ENCODE measurements at regions not wholly inside any gene's neighbourhood (a gene's known extent, or its start where the extent isn't known, plus 50 kb on each side); places are given as distances from the start of the nearest gene placed in this dataset.

GRCh38 chr5:44542470-44542869 lies 153.2 kb upstream of the FGF10 start:
- Histone ChIP-seq H4K91ac (replicated peaks; ENCODE audit: insufficient read length, low read length) (no peak overlapping the region), H3K56ac (replicated peaks; ENCODE audit: insufficient read length, low read depth, low read length) (no peak overlapping the region), H3K36me3 (ENCODE audit: control insufficient read depth in 2 of 4, insufficient read depth in 4 of 4, low read length in 3 of 4) (no peaks in the 10 kb centered on the region), H3K79me2 (ENCODE audit: control insufficient read depth in 1 of 2, insufficient read depth in 2 of 2, low read length in 2 of 2) (no peaks in the 10 kb centered on the region), H3K4me3 (ENCODE audit: extremely low read depth in 1 of 4, insufficient read depth in 2 of 4, low read depth in 3 of 4, low read length in 4 of 4) (no peak overlapping the region), H3K18ac (ENCODE audit: extremely low read depth, low read length) (no peak overlapping the region), H3K9me3 (ENCODE audit: insufficient read depth in 2 of 2, low read depth in 1 of 2, low read length in 1 of 2) (no peaks in the 10 kb centered on the region), H3K23ac (ENCODE audit: insufficient read length) (no peak overlapping the region), H3K4me2 (ENCODE audit: insufficient read depth in 1 of 2, low read depth in 2 of 2, low read length in 2 of 2) (no peak overlapping the region), H3K27ac (ENCODE audit: low read depth, low read length) (no peak overlapping the region), H2AFZ (ENCODE audit: low read length) (no peak overlapping the region), H3K14ac (ENCODE audit: insufficient read length) (no peak overlapping the region), H2BK20ac (ENCODE audit: low read length) (no peak overlapping the region), H4K5ac (ENCODE audit: insufficient read length, low read depth, low read length) (no peak overlapping the region), H3K79me1 (ENCODE audit: low read depth, low read length) (no peaks in the 10 kb centered on the region), H2BK15ac (ENCODE audit: low read length) (no peak overlapping the region), H3K23me2 (ENCODE audit: low read depth, low read length) (no peaks in the 10 kb centered on the region), H2BK120ac (replicated peaks; ENCODE audit: low read depth, low read length) (no peak overlapping the region), H3K4ac (replicated peaks; ENCODE audit: insufficient read length, low read depth, low read length) (no peak overlapping the region), H4K20me1 (replicated peaks in 1 of 2; ENCODE audit: control insufficient read depth in 1 of 2, insufficient read depth in 2 of 2, low read length in 2 of 2) (no peaks in the 10 kb centered on the region), H3K4me1 (replicated peaks in 1 of 4; ENCODE audit: control insufficient read depth in 3 of 4, insufficient read depth in 4 of 4, low read length in 3 of 4) (no peaks in the 10 kb centered on the region), H4K8ac (ENCODE audit: extremely low read depth, insufficient read depth, low read length) (no peak overlapping the region), H3K9ac (replicated peaks in 1 of 4; ENCODE audit: extremely low read depth in 1 of 4, low read depth in 3 of 4, low read length in 3 of 4) (no peak overlapping the region), H2BK12ac (ENCODE audit: low read depth, low read length) (no peak overlapping the region), H3K27me3 (replicated peaks in 1 of 4; ENCODE audit: control insufficient read depth in 3 of 4, extremely low read depth in 1 of 4, insufficient read depth in 3 of 4, low read length in 3 of 4) (no peaks in the 10 kb centered on the region), H2AK5ac (ENCODE audit: low read depth, low read length) (no peak overlapping the region), H2BK5ac (ENCODE audit: low read depth, low read length) (no peak overlapping the region)
- DNase-seq (ENCODE audit: low read depth in 1 of 2, low spot score in 2 of 2), result no peak
- POLR2A ChIA-PET (ENCODE audit: partially characterized antibody), result no interaction called here
- 92% methylated on average over 1 of the region's 1 CpG; no CpG with 5 or more reads in 1 of the 2 experiments for whole genome bisulfite sequencing, 2 experiments (ENCODE audit: extremely low coverage in 1 of 2, insufficient coverage in 1 of 2, insufficient read length in 1 of 2, insufficient replicate concordance in 2 of 2, low coverage in 1 of 2, low lambda C conversion rate in 2 of 2, missing lambda C conversion rate in 1 of 2)
- CTCF ChIA-PET (ENCODE audit: partially characterized antibody), result no interaction called here
- FAIRE-seq, result no peak
- TF ChIP-seq SRF (IDR thresholded peaks at IDR 0.05; ENCODE audit: low read depth, low read length), result no peak
- no peak for TF ChIP-seq JUN (IDR thresholded peaks at IDR 0.05; ENCODE audit: low read depth, low read length)
- no peak for TF ChIP-seq TEAD4 (IDR thresholded peaks at IDR 0.05; ENCODE audit: low read depth, low read length)
- TF ChIP-seq SP2 (IDR thresholded peaks at IDR 0.05; ENCODE audit: low read length), result no peak
- no peak for TF ChIP-seq SP4 (IDR thresholded peaks at IDR 0.05; ENCODE audit: low read length)
- TF ChIP-seq, protein P1, sequence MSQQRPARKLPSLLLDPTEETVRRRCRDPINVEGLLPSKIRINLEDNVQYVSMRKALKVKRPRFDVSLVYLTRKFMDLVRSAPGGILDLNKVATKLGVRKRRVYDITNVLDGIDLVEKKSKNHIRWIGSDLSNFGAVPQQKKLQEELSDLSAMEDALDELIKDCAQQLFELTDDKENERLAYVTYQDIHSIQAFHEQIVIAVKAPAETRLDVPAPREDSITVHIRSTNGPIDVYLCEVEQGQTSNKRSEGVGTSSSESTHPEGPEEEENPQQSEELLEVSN (IDR thresholded peaks at IDR 0.05), result no peak
- TF ChIP-seq YY1 (IDR thresholded peaks at IDR 0.05; ENCODE audit: low read depth, low read length), result no peak
- no peak for TF ChIP-seq NRF1 (IDR thresholded peaks at IDR 0.05; ENCODE audit: low read depth, low read length)

All from H1 (cell line).